ENCODE measurements at regions not wholly inside any gene's neighbourhood (a gene's known extent, or its start where the extent isn't known, plus 50 kb on each side); places are given as distances from the start of the nearest gene placed in this dataset.

- Histone ChIP-seq H3K79me2 (ENCODE audit: insufficient read depth, low read length) (no peaks in the 10 kb centered on the region), H3K18ac (ENCODE audit: insufficient read length, low read depth, low read length) (no peak overlapping the region), H3K9ac (ENCODE audit: extremely low read depth, insufficient read length, low read length) (no peak overlapping the region), H2AK5ac (ENCODE audit: insufficient read length, low read length) (no peak overlapping the region), H2BK120ac (ENCODE audit: low read depth, low read length, poor library complexity, severe bottlenecking) (no peak overlapping the region), H4K5ac (ENCODE audit: insufficient read length, low read depth, low read length) (no peak overlapping the region), H3K23me2 (ENCODE audit: insufficient read length, low read depth, low read length, poor library complexity, severe bottlenecking) (no peaks in the 10 kb centered on the region), H4K91ac (ENCODE audit: insufficient read length, low read depth, low read length) (no peak overlapping the region), H3K9me3 (ENCODE audit: control insufficient read depth, low read depth, low read length) (no peaks in the 10 kb centered on the region), H2BK12ac (ENCODE audit: insufficient read length, low read depth, low read length) (no peak overlapping the region), H3K27ac (ENCODE audit: insufficient read length, low read depth, low read length) (no peak overlapping the region), H4K20me1 (ENCODE audit: control insufficient read depth, insufficient read depth, insufficient read length) (no peaks in the 10 kb centered on the region), H2BK20ac (ENCODE audit: low read depth, low read length, poor library complexity, severe bottlenecking) (no peak overlapping the region), H3K27me3 (ENCODE audit: insufficient read depth, low read length) (no peaks in the 10 kb centered on the region), H2BK5ac (ENCODE audit: insufficient read length, low read length) (no peak overlapping the region), H2BK15ac (ENCODE audit: low read depth, low read length) (no peak overlapping the region), H4K8ac (replicated peaks; ENCODE audit: insufficient read length, low read depth, low read length) (no peak overlapping the region), H3K4ac (ENCODE audit: low read depth, low read length) (no peak overlapping the region), H3K4me1 (ENCODE audit: insufficient read depth, low read length) (no peaks in the 10 kb centered on the region), H3K23ac (ENCODE audit: insufficient read length, low read depth, low read length) (no peak overlapping the region), H3K79me1 (ENCODE audit: insufficient read depth, low read depth, low read length, poor library complexity, severe bottlenecking) (no peaks in the 10 kb centered on the region), H3K56ac (ENCODE audit: insufficient read length, low read depth, low read length) (no peak overlapping the region), H3K14ac (ENCODE audit: insufficient read depth, low read length) (no peak overlapping the region), H3K4me2 (ENCODE audit: insufficient read depth, insufficient read length, low read length) (no peak overlapping the region), H2AFZ (ENCODE audit: low read length) (no peak overlapping the region), H3T11ph (ENCODE audit: low read length) (no peak overlapping the region)
- H3K9me3 Mint-ChIP-seq = no peaks in the 10 kb centered on the region
- H3K4me3 Mint-ChIP-seq = no peak overlapping the region
- no peak overlapping the region for H3K27ac Mint-ChIP-seq
- no CpG with 5 or more reads among the region's 4 CpGs for WGBS (ENCODE audit: extremely low coverage, insufficient read length, low lambda C conversion rate)
- H3K36me3 Mint-ChIP-seq (ENCODE audit: insufficient read depth in 1 of 3, low read depth in 3 of 3) = no peaks in the 10 kb centered on the region
- TF ChIP-seq CTCF (conservative IDR thresholded peaks at IDR 0.05) = no peak
- H3K4me1 Mint-ChIP-seq = no peaks in the 10 kb centered on the region
- DNase-seq = no peak
- no peaks in the 10 kb centered on the region for H3K27me3 Mint-ChIP-seq (ENCODE audit: low read depth)
These were observed 92.4 kb downstream of the CLDN1 start for GRCh38 chr3:190229632-190230424.

All from H9 (cell line).